GM19455 (cell line): ENCODE measurements at regions not wholly inside any gene's neighbourhood (a gene's known extent, or its start where the extent isn't known, plus 50 kb on each side); places are given as distances from the start of the nearest gene placed in this dataset.

Source experiments
- ATAC-seq: cut with Tn5 transposase; IDR thresholded peaks from one replicate; pipeline ENCODE4 v1.9.1; 2021; ENCODE audit not compliant: unreplicated experiment

- ATAC-seq = no peak
Observed at GRCh38 chr13:106063591-106064313, 471.7 kb downstream of the EFNB2 start.

GRCh38 chr13:106061781-106062180 lies 473.7 kb downstream of the EFNB2 start:
- ATAC-seq = no peak

GRCh38 chr13:106056851-106057250 lies 478.6 kb downstream of the EFNB2 start:
- ATAC-seq = no peak

- ATAC-seq = no peak
Observed at GRCh38 chr13:106052200-106052767, 483.2 kb downstream of the EFNB2 start.

GRCh38 chr13:106049171-106049570 lies 486.3 kb downstream of the EFNB2 start:
- ATAC-seq = no peak

GRCh38 chr13:106048386-106048785 lies 487.1 kb downstream of the EFNB2 start:
- ATAC-seq = no peak

- no peak for ATAC-seq
Observed at GRCh38 chr13:106047859-106048258, 487.6 kb downstream of the EFNB2 start.

GRCh38 chr13:106042996-106043581 lies 492.4 kb downstream of the EFNB2 start:
- no peak for ATAC-seq

GRCh38 chr13:106041445-106041844 lies 494.0 kb downstream of the EFNB2 start:
- no peak for ATAC-seq

- no peak for ATAC-seq
Observed at GRCh38 chr13:106038752-106039151, 496.7 kb downstream of the EFNB2 start.

- ATAC-seq = no peak
Observed at GRCh38 chr13:106036870-106037269, 498.6 kb downstream of the EFNB2 start.

- no peak for ATAC-seq
Observed at GRCh38 chr13:106034201-106034600, 501.3 kb downstream of the EFNB2 start.

GRCh38 chr13:106033659-106034058 lies 501.8 kb downstream of the EFNB2 start:
- no peak for ATAC-seq

- no peak for ATAC-seq
Observed at GRCh38 chr13:106032441-106032840, 503.0 kb downstream of the EFNB2 start.

GRCh38 chr13:106029676-106030290 lies 505.7 kb downstream of the EFNB2 start:
- no peak for ATAC-seq

GRCh38 chr13:106028911-106029310 lies 506.6 kb downstream of the EFNB2 start:
- ATAC-seq = no peak

GRCh38 chr13:106011600-106011999 lies 523.9 kb downstream of the EFNB2 start:
- no peak for ATAC-seq

- no peak for ATAC-seq
Observed at GRCh38 chr13:106010836-106011235, 524.6 kb downstream of the EFNB2 start.

GRCh38 chr13:106008540-106008939 lies 526.9 kb downstream of the EFNB2 start:
- ATAC-seq = no peak

GRCh38 chr13:106007156-106007555 lies 528.3 kb downstream of the EFNB2 start:
- no peak for ATAC-seq

- ATAC-seq = no peak
Observed at GRCh38 chr13:106003651-106004050, 531.8 kb downstream of the EFNB2 start.

GRCh38 chr13:106001443-106001842 lies 534.0 kb downstream of the EFNB2 start:
- no peak for ATAC-seq
